HK-2 (cell line): ENCODE measurements at regions not wholly inside any gene's neighbourhood (a gene's known extent, or its start where the extent isn't known, plus 50 kb on each side); places are given as distances from the start of the nearest gene placed in this dataset.

Experiments used
- DNase-seq: peaks from one replicate; pipeline ENCODE4 v3.0.0-alpha.2; 2018; ENCODE audit not compliant: unreplicated experiment

- DNase-seq = no peak
These were observed 106.8 kb upstream of the B3GAT1 start for GRCh38 chr11:134518616-134519389.

- DNase-seq = no peak
These were observed 105.7 kb upstream of the B3GAT1 start for GRCh38 chr11:134517621-134518293.

GRCh38 chr11:134517115-134517514, 105.1 kb upstream of the B3GAT1 start:
- DNase-seq = no peak

GRCh38 chr11:134516529-134516928, 104.5 kb upstream of the B3GAT1 start:
- DNase-seq = no peak

GRCh38 chr11:134515081-134515960, 103.3 kb upstream of the B3GAT1 start:
- DNase-seq = no peak

GRCh38 chr11:134514354-134514951, 102.4 kb upstream of the B3GAT1 start:
- DNase-seq = no peak

GRCh38 chr11:134513585-134514120, 101.6 kb upstream of the B3GAT1 start:
- no peak for DNase-seq

- no peak for DNase-seq
These were observed 100.8 kb upstream of the B3GAT1 start for GRCh38 chr11:134512571-134513538.

GRCh38 chr11:134512061-134512460, 100.0 kb upstream of the B3GAT1 start:
- no peak for DNase-seq

GRCh38 chr11:134511255-134511654, 99.2 kb upstream of the B3GAT1 start:
- no peak for DNase-seq

- no peak for DNase-seq
These were observed 98.4 kb upstream of the B3GAT1 start for GRCh38 chr11:134510233-134511040.

- DNase-seq = no peak
These were observed 97.6 kb upstream of the B3GAT1 start for GRCh38 chr11:134509381-134510232.

GRCh38 chr11:134508219-134508990, 96.4 kb upstream of the B3GAT1 start:
- DNase-seq = no peak

- DNase-seq = no peak
These were observed 94.0 kb upstream of the B3GAT1 start for GRCh38 chr11:134506046-134506445.

GRCh38 chr11:134505125-134505524, 93.1 kb upstream of the B3GAT1 start:
- no peak for DNase-seq

GRCh38 chr11:134504146-134504905, 92.3 kb upstream of the B3GAT1 start:
- DNase-seq = no peak

- no peak for DNase-seq
These were observed 91.6 kb upstream of the B3GAT1 start for GRCh38 chr11:134503596-134503995.
